Kidney (tissue), 13 donors: ENCODE measurements at regions not wholly inside any gene's neighbourhood (a gene's known extent, or its start where the extent isn't known, plus 50 kb on each side); places are given as distances from the start of the nearest gene placed in this dataset.

ENCODE experiments used
- DNase-seq, 5 donors: peaks; one replicate each; pipeline ENCODE4 v3.0.0-alpha.2; 2013 to 2020
- FAIRE-seq: peaks from 2 replicates; lab custom pipeline; 2012; peaks lifted over from hg19 to GRCh38; lab: Jason Lieb, UNC
- H3K27ac ChIP-seq, 2 donors: one replicate each; pipeline ENCODE4 v1.7.0; 2013; ENCODE audit warnings: low read depth in 2 of 2, low read length in 2 of 2, inconsistent platforms in 1 of 2
- H3K27me3 ChIP-seq: one replicate; pipeline ENCODE4 v1.7.1; 2013; ENCODE audit warnings: low read length, inconsistent platforms; ENCODE audit not compliant: control insufficient read depth, insufficient read depth
- H3K36me3 ChIP-seq, 3 donors: one replicate each; pipeline versions ENCODE4 v1.7.0 to v1.7.1; 2013; ENCODE audit warnings: low read length in 3 of 3, control low read depth in 1 of 3, inconsistent platforms in 1 of 3; ENCODE audit not compliant: insufficient read depth in 3 of 3, control insufficient read depth in 2 of 3
- H3K4me1 ChIP-seq, 3 donors: one replicate each; pipeline versions ENCODE4 v1.7.0 to v1.7.1; 2013; ENCODE audit warnings: low read length in 3 of 3, inconsistent platforms in 1 of 3, low read depth in 1 of 3; ENCODE audit not compliant: control insufficient read depth in 2 of 3, insufficient read depth in 2 of 3
- H3K4me3 ChIP-seq, 3 donors: one replicate each; pipeline versions ENCODE4 v1.7.0 to v1.8.1; 2013; ENCODE audit warnings: low read length in 3 of 3, control low read depth in 1 of 3, inconsistent platforms in 1 of 3
- H3K9ac ChIP-seq, 3 donors: one replicate each; pipeline versions ENCODE4 v1.7.0 to v1.7.1; 2013; ENCODE audit warnings: low read length in 3 of 3, control low read depth in 1 of 3, inconsistent platforms in 1 of 3
- H3K9me3 ChIP-seq, 3 donors: one replicate each; pipeline versions ENCODE4 v1.7.0 to v1.7.1; 2013; ENCODE audit warnings: low read length in 3 of 3, control low read depth in 1 of 3, inconsistent platforms in 1 of 3; ENCODE audit not compliant: control insufficient read depth in 2 of 3, insufficient read depth in 1 of 3
- CTCF ChIP-seq: IDR thresholded peaks from 3 replicates; pipeline ENCODE4 v1.5.1; 2012; ENCODE audit warnings: mild to moderate bottlenecking, moderate library complexity, borderline replicate concordance; ENCODE audit not compliant: insufficient read depth; ENCODE audit errors: extremely low read depth
- intact Hi-C: fragments of 100-400 bp; cut with DNase I; formaldehyde crosslinking; loops from one replicate; pipeline ENCODE4 v1.11.1; 2022
- donor health status: control.
- donor health status: control.
- donor health status: control.
- donor health status: control.
- donor health status: control.
- donor health status: DM: yes; HTN: yes; CAD: no.
- donor health status: Normal renal cell carcinoma (clear cell type).

- no peaks in the 10 kb centered on the region for H3K36me3 ChIP-seq
- no peak for TF ChIP-seq CTCF
- intact Hi-C loops = no loop called here
- no peak overlapping the region for H3K27ac ChIP-seq
- H3K9ac ChIP-seq = no peak overlapping the region
- no peaks in the 10 kb centered on the region for H3K27me3 ChIP-seq
- no peak for DNase-seq
- no peaks in the 10 kb centered on the region for H3K4me1 ChIP-seq
- no peak for FAIRE-seq
- no peaks in the 10 kb centered on the region for H3K9me3 ChIP-seq
- no peak overlapping the region for H3K4me3 ChIP-seq
Measured at GRCh38 chr5:72055636-72056035, 51.6 kb upstream of the MAP1B start.
